HEK293 (cell line): ENCODE measurements at regions not wholly inside any gene's neighbourhood (a gene's known extent, or its start where the extent isn't known, plus 50 kb on each side); places are given as distances from the start of the nearest gene placed in this dataset.

Experiments
- BCL11B ChIP-seq: fragments of 450-650 bp; formaldehyde crosslinking; IDR thresholded peaks from 2 replicates; pipeline ENCODE4 v1.5.1; 2016; ENCODE audit warnings: low read depth, missing biosample characterization, missing genetic modification characterization
- HOXA7 ChIP-seq: sonication (generic); formaldehyde crosslinking; IDR thresholded peaks from 2 replicates; pipeline ENCODE4 v1.8.1; 2022; ENCODE audit warnings: missing genetic modification reagents, borderline replicate concordance
- KLF1 ChIP-seq: fragments of 450-650 bp; formaldehyde crosslinking; IDR thresholded peaks from 2 replicates; pipeline ENCODE4 v1.5.1; 2016; ENCODE audit warnings: missing biosample characterization, missing genetic modification characterization
- ZBTB8A ChIP-seq: fragments of 450-650 bp; formaldehyde crosslinking; IDR thresholded peaks from 2 replicates; pipeline ENCODE4 v1.5.1; 2016; ENCODE audit warnings: missing biosample characterization, missing genetic modification characterization
- ZNF302 ChIP-seq: fragments of 450-650 bp; formaldehyde crosslinking; IDR thresholded peaks from 2 replicates; pipeline ENCODE4 v1.5.1; 2016; ENCODE audit warnings: missing biosample characterization, missing genetic modification characterization, low read depth
- ZNF561 ChIP-seq: fragments of 450-650 bp; IDR thresholded peaks from 2 replicates; pipeline ENCODE4 v1.5.1; 2018; ENCODE audit warnings: missing biosample characterization, missing genetic modification characterization, borderline replicate concordance
- TF ChIP-seq, protein P1 (sequence below): fragments of 450-650 bp; formaldehyde crosslinking; IDR thresholded peaks from 2 replicates; pipeline ENCODE4 v1.5.1; 2016; ENCODE audit warnings: missing biosample characterization, missing genetic modification characterization
- TF ChIP-seq, protein P2 (sequence below): fragments of 450-650 bp; formaldehyde crosslinking; IDR thresholded peaks from 2 replicates; pipeline ENCODE4 v1.5.1; 2016; ENCODE audit warnings: missing biosample characterization, missing genetic modification characterization
- TF ChIP-seq, protein P3 (sequence below): fragments of 450-650 bp; formaldehyde crosslinking; IDR thresholded peaks from 2 replicates; pipeline ENCODE4 v1.5.1; 2016; ENCODE audit warnings: missing biosample characterization, missing genetic modification characterization
- TF ChIP-seq, protein P4 (sequence below): fragments of 450-650 bp; formaldehyde crosslinking; IDR thresholded peaks from 2 replicates; pipeline ENCODE4 v1.5.1; 2017; ENCODE audit warnings: missing biosample characterization, missing genetic modification characterization

DNA sequence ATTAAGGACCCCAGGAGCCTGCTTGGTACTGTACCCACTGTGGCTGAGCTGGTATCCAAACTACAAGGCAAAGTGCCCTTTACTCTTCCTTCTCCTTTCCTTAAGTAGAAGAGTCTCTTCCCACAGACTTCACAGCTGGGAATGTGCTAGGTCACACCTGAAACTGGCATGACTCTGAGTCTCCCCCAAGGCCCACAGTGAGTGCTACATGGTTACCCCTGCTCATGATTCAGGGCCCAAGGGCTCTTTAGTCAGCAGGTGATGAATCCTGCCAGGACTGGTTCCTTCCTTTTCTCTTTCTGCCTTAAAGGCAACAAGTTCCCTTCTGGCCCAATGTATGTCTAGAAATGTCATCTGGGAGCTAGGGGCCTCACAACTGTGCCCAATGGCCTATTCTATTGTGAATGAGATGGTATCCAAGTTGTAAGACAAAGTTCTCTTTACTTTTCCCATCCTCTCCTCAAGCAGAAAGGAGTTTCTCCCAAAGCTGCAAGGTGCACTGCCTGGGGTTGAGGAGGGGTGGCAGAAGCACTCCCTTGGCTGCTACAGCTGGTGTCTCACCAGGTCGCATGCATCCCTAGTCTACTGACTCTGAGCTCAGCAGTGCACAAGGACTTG lies 134.4 kb downstream of the TMEM38B start:
- TF ChIP-seq BCL11B (no peak), ZNF561 (tag by site-specific recombination) (no peak), ZNF302 (tag by site-specific recombination) (no peak), ZBTB8A (tag by site-specific recombination) (no peak), KLF1 (tag by site-specific recombination) (no peak), HOXA7 (no peak)
- TF ChIP-seq, protein P1, sequence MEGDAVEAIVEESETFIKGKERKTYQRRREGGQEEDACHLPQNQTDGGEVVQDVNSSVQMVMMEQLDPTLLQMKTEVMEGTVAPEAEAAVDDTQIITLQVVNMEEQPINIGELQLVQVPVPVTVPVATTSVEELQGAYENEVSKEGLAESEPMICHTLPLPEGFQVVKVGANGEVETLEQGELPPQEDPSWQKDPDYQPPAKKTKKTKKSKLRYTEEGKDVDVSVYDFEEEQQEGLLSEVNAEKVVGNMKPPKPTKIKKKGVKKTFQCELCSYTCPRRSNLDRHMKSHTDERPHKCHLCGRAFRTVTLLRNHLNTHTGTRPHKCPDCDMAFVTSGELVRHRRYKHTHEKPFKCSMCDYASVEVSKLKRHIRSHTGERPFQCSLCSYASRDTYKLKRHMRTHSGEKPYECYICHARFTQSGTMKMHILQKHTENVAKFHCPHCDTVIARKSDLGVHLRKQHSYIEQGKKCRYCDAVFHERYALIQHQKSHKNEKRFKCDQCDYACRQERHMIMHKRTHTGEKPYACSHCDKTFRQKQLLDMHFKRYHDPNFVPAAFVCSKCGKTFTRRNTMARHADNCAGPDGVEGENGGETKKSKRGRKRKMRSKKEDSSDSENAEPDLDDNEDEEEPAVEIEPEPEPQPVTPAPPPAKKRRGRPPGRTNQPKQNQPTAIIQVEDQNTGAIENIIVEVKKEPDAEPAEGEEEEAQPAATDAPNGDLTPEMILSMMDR (tag by site-specific recombination) = no peak
- TF ChIP-seq, protein P2, sequence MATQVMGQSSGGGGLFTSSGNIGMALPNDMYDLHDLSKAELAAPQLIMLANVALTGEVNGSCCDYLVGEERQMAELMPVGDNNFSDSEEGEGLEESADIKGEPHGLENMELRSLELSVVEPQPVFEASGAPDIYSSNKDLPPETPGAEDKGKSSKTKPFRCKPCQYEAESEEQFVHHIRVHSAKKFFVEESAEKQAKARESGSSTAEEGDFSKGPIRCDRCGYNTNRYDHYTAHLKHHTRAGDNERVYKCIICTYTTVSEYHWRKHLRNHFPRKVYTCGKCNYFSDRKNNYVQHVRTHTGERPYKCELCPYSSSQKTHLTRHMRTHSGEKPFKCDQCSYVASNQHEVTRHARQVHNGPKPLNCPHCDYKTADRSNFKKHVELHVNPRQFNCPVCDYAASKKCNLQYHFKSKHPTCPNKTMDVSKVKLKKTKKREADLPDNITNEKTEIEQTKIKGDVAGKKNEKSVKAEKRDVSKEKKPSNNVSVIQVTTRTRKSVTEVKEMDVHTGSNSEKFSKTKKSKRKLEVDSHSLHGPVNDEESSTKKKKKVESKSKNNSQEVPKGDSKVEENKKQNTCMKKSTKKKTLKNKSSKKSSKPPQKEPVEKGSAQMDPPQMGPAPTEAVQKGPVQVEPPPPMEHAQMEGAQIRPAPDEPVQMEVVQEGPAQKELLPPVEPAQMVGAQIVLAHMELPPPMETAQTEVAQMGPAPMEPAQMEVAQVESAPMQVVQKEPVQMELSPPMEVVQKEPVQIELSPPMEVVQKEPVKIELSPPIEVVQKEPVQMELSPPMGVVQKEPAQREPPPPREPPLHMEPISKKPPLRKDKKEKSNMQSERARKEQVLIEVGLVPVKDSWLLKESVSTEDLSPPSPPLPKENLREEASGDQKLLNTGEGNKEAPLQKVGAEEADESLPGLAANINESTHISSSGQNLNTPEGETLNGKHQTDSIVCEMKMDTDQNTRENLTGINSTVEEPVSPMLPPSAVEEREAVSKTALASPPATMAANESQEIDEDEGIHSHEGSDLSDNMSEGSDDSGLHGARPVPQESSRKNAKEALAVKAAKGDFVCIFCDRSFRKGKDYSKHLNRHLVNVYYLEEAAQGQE (tag by site-specific recombination) = no peak
- TF ChIP-seq, protein P3, sequence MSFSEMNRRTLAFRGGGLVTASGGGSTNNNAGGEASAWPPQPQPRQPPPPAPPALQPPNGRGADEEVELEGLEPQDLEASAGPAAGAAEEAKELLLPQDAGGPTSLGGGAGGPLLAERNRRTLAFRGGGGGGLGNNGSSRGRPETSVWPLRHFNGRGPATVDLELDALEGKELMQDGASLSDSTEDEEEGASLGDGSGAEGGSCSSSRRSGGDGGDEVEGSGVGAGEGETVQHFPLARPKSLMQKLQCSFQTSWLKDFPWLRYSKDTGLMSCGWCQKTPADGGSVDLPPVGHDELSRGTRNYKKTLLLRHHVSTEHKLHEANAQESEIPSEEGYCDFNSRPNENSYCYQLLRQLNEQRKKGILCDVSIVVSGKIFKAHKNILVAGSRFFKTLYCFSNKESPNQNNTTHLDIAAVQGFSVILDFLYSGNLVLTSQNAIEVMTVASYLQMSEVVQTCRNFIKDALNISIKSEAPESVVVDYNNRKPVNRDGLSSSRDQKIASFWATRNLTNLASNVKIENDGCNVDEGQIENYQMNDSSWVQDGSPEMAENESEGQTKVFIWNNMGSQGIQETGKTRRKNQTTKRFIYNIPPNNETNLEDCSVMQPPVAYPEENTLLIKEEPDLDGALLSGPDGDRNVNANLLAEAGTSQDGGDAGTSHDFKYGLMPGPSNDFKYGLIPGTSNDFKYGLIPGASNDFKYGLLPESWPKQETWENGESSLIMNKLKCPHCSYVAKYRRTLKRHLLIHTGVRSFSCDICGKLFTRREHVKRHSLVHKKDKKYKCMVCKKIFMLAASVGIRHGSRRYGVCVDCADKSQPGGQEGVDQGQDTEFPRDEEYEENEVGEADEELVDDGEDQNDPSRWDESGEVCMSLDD (tag by site-specific recombination) = no peak
- TF ChIP-seq, protein P4, sequence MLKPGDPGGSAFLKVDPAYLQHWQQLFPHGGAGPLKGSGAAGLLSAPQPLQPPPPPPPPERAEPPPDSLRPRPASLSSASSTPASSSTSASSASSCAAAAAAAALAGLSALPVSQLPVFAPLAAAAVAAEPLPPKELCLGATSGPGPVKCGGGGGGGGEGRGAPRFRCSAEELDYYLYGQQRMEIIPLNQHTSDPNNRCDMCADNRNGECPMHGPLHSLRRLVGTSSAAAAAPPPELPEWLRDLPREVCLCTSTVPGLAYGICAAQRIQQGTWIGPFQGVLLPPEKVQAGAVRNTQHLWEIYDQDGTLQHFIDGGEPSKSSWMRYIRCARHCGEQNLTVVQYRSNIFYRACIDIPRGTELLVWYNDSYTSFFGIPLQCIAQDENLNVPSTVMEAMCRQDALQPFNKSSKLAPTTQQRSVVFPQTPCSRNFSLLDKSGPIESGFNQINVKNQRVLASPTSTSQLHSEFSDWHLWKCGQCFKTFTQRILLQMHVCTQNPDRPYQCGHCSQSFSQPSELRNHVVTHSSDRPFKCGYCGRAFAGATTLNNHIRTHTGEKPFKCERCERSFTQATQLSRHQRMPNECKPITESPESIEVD (tag by site-specific recombination) = no peak
